ENCODE measurements at regions not wholly inside any gene's neighbourhood (a gene's known extent, or its start where the extent isn't known, plus 50 kb on each side); places are given as distances from the start of the nearest gene placed in this dataset.

GRCh38 chr10:6802759-6803426 is 222.8 kb upstream of the PRKCQ start:
- no peak for DNase-seq (ENCODE audit: low read depth, low spot score)
- TF ChIP-seq MYC (IDR thresholded peaks at IDR 0.05; ENCODE audit: low read depth, low read length) (no peak), POLR2A (IDR thresholded peaks at IDR 0.05; ENCODE audit: low read depth, low read length) (no peak), EZH2 (IDR thresholded peaks at IDR 0.05; ENCODE audit: borderline replicate concordance, low read depth, low read length, severe bottlenecking) (no peak), GATA2 (IDR thresholded peaks at IDR 0.05; ENCODE audit: insufficient read depth, insufficient read length, low read depth, low read length) (no peak), JUN (IDR thresholded peaks at IDR 0.05; ENCODE audit: borderline replicate concordance, insufficient read depth, insufficient read length, low read depth) (no peak), FOS (IDR thresholded peaks at IDR 0.05; ENCODE audit: borderline replicate concordance, insufficient read depth, low read length) (no peak), CTCF (IDR thresholded peaks at IDR 0.05; ENCODE audit: extremely low read depth in 1 of 2, insufficient read depth in 1 of 2, low read depth in 1 of 2, low read length in 2 of 2) (no peak), POLR2AphosphoS5 (IDR thresholded peaks at IDR 0.05; ENCODE audit: insufficient read depth, low read depth, low read length) (no peak)
- TF ChIP-seq, protein P1, sequence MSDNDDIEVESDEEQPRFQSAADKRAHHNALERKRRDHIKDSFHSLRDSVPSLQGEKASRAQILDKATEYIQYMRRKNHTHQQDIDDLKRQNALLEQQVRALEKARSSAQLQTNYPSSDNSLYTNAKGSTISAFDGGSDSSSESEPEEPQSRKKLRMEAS (IDR thresholded peaks at IDR 0.05; ENCODE audit: insufficient read depth, insufficient read length), result no peak
- H2AFZ ChIP-seq (ENCODE audit: low read depth, low read length), result no peak overlapping the region
- ChIA-PET POLR2A (no interaction called here), CTCF (no interaction called here)
- no peak overlapping the region for H3K4me2 ChIP-seq (ENCODE audit: insufficient read depth, low read length)
- BruUV-seq (replicated peaks), result no TSS peak
- H3K9me1 ChIP-seq (replicated peaks; ENCODE audit: control insufficient read depth, extremely low read depth, insufficient read depth, low read length), result no peaks in the 10 kb centered on the region
- no peak for FAIRE-seq
- H4K20me1 ChIP-seq (replicated peaks; ENCODE audit: control insufficient read depth, extremely low read depth, insufficient read depth, low read length), result no peaks in the 10 kb centered on the region
- H3K9me3 ChIP-seq (replicated peaks; ENCODE audit: control insufficient read depth, insufficient read depth, low read length), result no peaks in the 10 kb centered on the region
- H3K9ac ChIP-seq (replicated peaks; ENCODE audit: extremely low read depth, insufficient read depth, low read length), result no peak overlapping the region
- H3K36me3 ChIP-seq (ENCODE audit: control insufficient read depth in 2 of 2, extremely low read depth in 1 of 2, insufficient read depth in 2 of 2, low read length in 2 of 2), result no peaks in the 10 kb centered on the region
- no peaks in the 10 kb centered on the region for H3K4me1 ChIP-seq (ENCODE audit: control insufficient read depth, extremely low read depth, insufficient read depth, low read length)
- dilution Hi-C loops (cut with MboI; ENCODE audit: extremely low pct_ligation_motif_present, low sequenced_read_pairs), result no loop called here
- intact Hi-C loops (cut with micrococcal nuclease), result no loop called here
- no peaks in the 10 kb centered on the region for H3K27me3 ChIP-seq (ENCODE audit: control insufficient read depth in 2 of 2, insufficient read depth in 2 of 2, low read length in 2 of 2)
- H3K4me3 ChIP-seq (replicated peaks in 1 of 3; ENCODE audit: insufficient read depth in 1 of 3, low read depth in 1 of 3, low read length in 3 of 3), result no peak overlapping the region
- no peak overlapping the region for H3K27ac ChIP-seq (ENCODE audit: insufficient read depth, low read depth, low read length)
- H3K79me2 ChIP-seq (ENCODE audit: control insufficient read depth, insufficient read depth, low read length), result no peaks in the 10 kb centered on the region
